Vagina (tissue), 2 donors: ENCODE measurements at regions not wholly inside any gene's neighbourhood (a gene's known extent, or its start where the extent isn't known, plus 50 kb on each side); places are given as distances from the start of the nearest gene placed in this dataset.

Experiments used
- DNase-seq, 2 donors: peaks; one replicate each; pipeline ENCODE4 v3.0.0-alpha.2; 2017; ENCODE audit errors: extremely low spot score in 2 of 2
- H3K27ac ChIP-seq: fragments of 200-600 bp; sonication (generic); one replicate; pipeline ENCODE4 v1.5.1; 2019
- H3K27me3 ChIP-seq: fragments of 200-600 bp; sonication (generic); one replicate; pipeline ENCODE4 v1.5.1; 2019
- H3K36me3 ChIP-seq, 2 donors: fragments of 200-600 bp; sonication (generic); one replicate each; pipeline ENCODE4 v1.5.1; 2017 to 2019
- H3K4me1 ChIP-seq: fragments of 200-600 bp; sonication (generic); one replicate; pipeline ENCODE4 v1.5.1; 2019
- H3K4me3 ChIP-seq, 2 donors: fragments of 200-600 bp; sonication (generic); 1 replicate in 1 of 2; 2 replicates in 1 of 2; pipeline ENCODE4 v1.5.1; 2016 to 2019
- H3K9me3 ChIP-seq: fragments of 200-600 bp; sonication (generic); one replicate; pipeline ENCODE4 v1.5.1; 2019
- CTCF ChIP-seq, 3 experiments: fragments of 450-650 bp in 2 of 3; fragments of 200-600 bp in 1 of 3; sonication (generic) in 1 of 3; IDR thresholded peaks; one replicate each; pipeline ENCODE4 v1.5.1; 2017 to 2019; ENCODE audit warnings: antibody characterized with exemption in 3 of 3, mild to moderate bottlenecking in 2 of 3, moderate library complexity in 2 of 3
- POLR2A ChIP-seq, 2 donors: fragments of 450-650 bp; IDR thresholded peaks; one replicate each; pipeline ENCODE4 v1.6.1; 2017; ENCODE audit warnings: antibody characterized with exemption in 2 of 2, mild to moderate bottlenecking in 2 of 2, moderate library complexity in 2 of 2
- POLR2AphosphoS5 ChIP-seq, 2 donors: sonication (generic); formaldehyde crosslinking; IDR thresholded peaks; one replicate each; pipeline ENCODE4 v1.9.0; 2017; ENCODE audit warnings: antibody characterized with exemption in 2 of 2, mild to moderate bottlenecking in 2 of 2, low read depth in 1 of 2; ENCODE audit not compliant: insufficient read depth in 1 of 2
- intact Hi-C: fragments of 100-400 bp; cut with DNase I; formaldehyde crosslinking; loops from one replicate; pipeline ENCODE4 v1.15.1; 2023

GRCh38 chr9:82590845-82591244 is 472.1 kb downstream of the RASEF start:
- Histone ChIP-seq H3K27ac (no peak overlapping the region), H3K4me1 (no peaks in the 10 kb centered on the region), H3K9me3 (no peaks in the 10 kb centered on the region), H3K36me3 (no peaks in the 10 kb centered on the region), H3K4me3 (no peak overlapping the region), H3K27me3 (no peaks in the 10 kb centered on the region)
- no peak for DNase-seq
- TF ChIP-seq POLR2AphosphoS5 (IDR thresholded peaks at IDR 0.05; ENCODE audit: insufficient read depth in 1 of 2, low read depth in 1 of 2), result no peak
- no peak for TF ChIP-seq CTCF (IDR thresholded peaks at IDR 0.05)
- no peak for TF ChIP-seq POLR2A (IDR thresholded peaks at IDR 0.05)
- intact Hi-C loops, result no loop called here

- TF ChIP-seq POLR2AphosphoS5 (IDR thresholded peaks at IDR 0.05; ENCODE audit: insufficient read depth in 1 of 2, low read depth in 1 of 2) (no peak), POLR2A (IDR thresholded peaks at IDR 0.05) (no peak), CTCF (IDR thresholded peaks at IDR 0.05) (no peak)
- Histone ChIP-seq H3K27ac (no peak overlapping the region), H3K4me3 (no peak overlapping the region), H3K4me1 (no peaks in the 10 kb centered on the region), H3K9me3 (no peaks in the 10 kb centered on the region), H3K36me3 (no peaks in the 10 kb centered on the region), H3K27me3 (no peaks in the 10 kb centered on the region)
- intact Hi-C loops, result no loop called here
- no peak for DNase-seq
Measured at GRCh38 chr9:82593501-82593900, 469.4 kb downstream of the RASEF start.

GRCh38 chr9:82597241-82598203 is 465.4 kb downstream of the RASEF start:
- Histone ChIP-seq H3K27me3 (no peaks in the 10 kb centered on the region), H3K9me3 (no peaks in the 10 kb centered on the region), H3K27ac (no peak overlapping the region), H3K4me3 (no peak overlapping the region), H3K36me3 (no peaks in the 10 kb centered on the region), H3K4me1 (peaks cover 16% of the 10 kb centered on the region)
- intact Hi-C loops, result no loop called here
- DNase-seq, result no peak
- TF ChIP-seq POLR2AphosphoS5 (IDR thresholded peaks at IDR 0.05; ENCODE audit: insufficient read depth in 1 of 2, low read depth in 1 of 2), result no peak
- TF ChIP-seq POLR2A (IDR thresholded peaks at IDR 0.05), result no peak
- no peak for TF ChIP-seq CTCF (IDR thresholded peaks at IDR 0.05)

- no peaks in the 10 kb centered on the region for H3K36me3 ChIP-seq
- no peak for DNase-seq
- H3K9me3 ChIP-seq, result no peaks in the 10 kb centered on the region
- H3K4me3 ChIP-seq, result no peak overlapping the region
- intact Hi-C loops, result no loop called here
- peaks cover 16% of the 10 kb centered on the region for H3K4me1 ChIP-seq
- H3K27me3 ChIP-seq, result no peaks in the 10 kb centered on the region
- TF ChIP-seq POLR2AphosphoS5 (IDR thresholded peaks at IDR 0.05; ENCODE audit: insufficient read depth in 1 of 2, low read depth in 1 of 2) (no peak), CTCF (IDR thresholded peaks at IDR 0.05) (no peak), POLR2A (IDR thresholded peaks at IDR 0.05) (no peak)
- H3K27ac ChIP-seq, result no peak overlapping the region
Measured at GRCh38 chr9:82598241-82599039, 464.5 kb downstream of the RASEF start.
